ENCODE measurements at regions not wholly inside any gene's neighbourhood (a gene's known extent, or its start where the extent isn't known, plus 50 kb on each side); places are given as distances from the start of the nearest gene placed in this dataset.
"Not testable (repeated sequence)": the region's sequence is repeated elsewhere in the genome, so short reads cannot be mapped to it uniquely, and the experiment has no call there.

- no peak for DNase-seq
These were observed 562.6 kb downstream of the PTPRU start for GRCh38 chr1:29798699-29799566.

GRCh38 chr1:29797125-29797524 lies 560.8 kb downstream of the PTPRU start:
- DNase-seq: not testable (repeated sequence)

- not testable (repeated sequence) for DNase-seq
These were observed 559.6 kb downstream of the PTPRU start for GRCh38 chr1:29795965-29796364.

- DNase-seq: peak; percentile 21
These were observed 557.5 kb downstream of the PTPRU start for GRCh38 chr1:29793653-29794348.

GRCh38 chr1:29793101-29793546 lies 556.8 kb downstream of the PTPRU start:
- DNase-seq: peak; percentile 78

- DNase-seq: no peak
These were observed 553.6 kb downstream of the PTPRU start for GRCh38 chr1:29789910-29790247.

GRCh38 chr1:29789221-29789909 lies 553.0 kb downstream of the PTPRU start:
- peak; percentile 41 for DNase-seq

- DNase-seq: peak; percentile 26
These were observed 550.7 kb downstream of the PTPRU start for GRCh38 chr1:29786791-29787732.

- DNase-seq: peak; percentile 47
These were observed 549.9 kb downstream of the PTPRU start for GRCh38 chr1:29786195-29786594.

- peak; percentile 32 for DNase-seq
These were observed 549.2 kb downstream of the PTPRU start for GRCh38 chr1:29785554-29785953.

GRCh38 chr1:29785137-29785527 lies 548.8 kb downstream of the PTPRU start:
- DNase-seq: peak; percentile 9

- DNase-seq: peak; percentile 19
These were observed 548.2 kb downstream of the PTPRU start for GRCh38 chr1:29784276-29785136.

GRCh38 chr1:29783508-29784275 lies 547.4 kb downstream of the PTPRU start:
- DNase-seq: peak; percentile 35

- peak; percentile 30 for DNase-seq
These were observed 546.7 kb downstream of the PTPRU start for GRCh38 chr1:29782846-29783507.

GRCh38 chr1:29779146-29779545 lies 542.8 kb downstream of the PTPRU start:
- DNase-seq: peak; percentile 11

- no peak for DNase-seq
These were observed 541.2 kb downstream of the PTPRU start for GRCh38 chr1:29777522-29777921.

- DNase-seq: no peak
These were observed 538.0 kb downstream of the PTPRU start for GRCh38 chr1:29774355-29774754.

GRCh38 chr1:29772584-29773100 lies 536.3 kb downstream of the PTPRU start:
- DNase-seq: no peak

GRCh38 chr1:29767769-29768425 lies 531.6 kb downstream of the PTPRU start:
- peak; percentile 11 for DNase-seq

Measured in activated CD8-positive, alpha-beta memory T cell treated with anti-CD3 and anti-CD28 coated beads for 24 hours (primary cell).